Endodermal cell (in vitro differentiated cells): ENCODE measurements at regions not wholly inside any gene's neighbourhood (a gene's known extent, or its start where the extent isn't known, plus 50 kb on each side); places are given as distances from the start of the nearest gene placed in this dataset.
"Not testable (repeated sequence)": the region's sequence is repeated elsewhere in the genome, so short reads cannot be mapped to it uniquely, and the experiment has no call there.

Experiments used
- DNase-seq: peaks from one replicate; pipeline ENCODE4 v3.0.0-alpha.2; 2017
- H3K27ac ChIP-seq: 2 replicates; pipeline ENCODE4 v1.5.1; 2013; ENCODE audit warnings: mild to moderate bottlenecking, low read depth, low read length, moderate library complexity
- H3K27me3 ChIP-seq: 2 replicates; pipeline ENCODE4 v1.6.1; 2013; ENCODE audit warnings: mild to moderate bottlenecking, low read length, moderate library complexity; ENCODE audit not compliant: insufficient read depth, control insufficient read depth, poor library complexity, severe bottlenecking
- H3K36me3 ChIP-seq: 2 replicates; pipeline ENCODE4 v1.7.0; 2013; ENCODE audit warnings: mild to moderate bottlenecking, low read length, moderate library complexity; ENCODE audit not compliant: control insufficient read depth, insufficient read depth
- H3K4me1 ChIP-seq: one replicate; pipeline ENCODE4 v1.7.0; 2013; ENCODE audit warnings: low read length; ENCODE audit not compliant: control insufficient read depth, insufficient read depth
- H3K4me3 ChIP-seq: 2 replicates; pipeline ENCODE4 v1.5.1; 2013; ENCODE audit warnings: mild to moderate bottlenecking, low read length, moderate library complexity
- H3K9ac ChIP-seq: 2 replicates; pipeline ENCODE4 v1.6.1; 2013; ENCODE audit warnings: mild to moderate bottlenecking, low read length, moderate library complexity; ENCODE audit not compliant: poor library complexity, severe bottlenecking; ENCODE audit errors: extremely low read depth
- H3K9me3 ChIP-seq: 2 replicates; pipeline ENCODE4 v1.6.1; 2013; ENCODE audit warnings: mild to moderate bottlenecking, low read length, moderate library complexity; ENCODE audit not compliant: control insufficient read depth
- H3K27ac Mint-ChIP-seq: 2 replicates; pipeline ENCODE4 v1.8.0; 2020; ENCODE audit warnings: mixed read lengths
- H3K27me3 Mint-ChIP-seq: 2 replicates; pipeline ENCODE4 v1.8.0; 2021; ENCODE audit warnings: mild to moderate bottlenecking, mixed read lengths; ENCODE audit not compliant: insufficient read depth
- H3K36me3 Mint-ChIP-seq: 2 replicates; pipeline ENCODE4 v1.8.0; 2020; ENCODE audit warnings: low read depth, mixed read lengths
- H3K4me1 Mint-ChIP-seq: 2 replicates; pipeline ENCODE4 v1.8.0; 2020; ENCODE audit warnings: mixed read lengths
- H3K4me3 Mint-ChIP-seq: 2 replicates; pipeline ENCODE4 v1.8.0; 2020; ENCODE audit warnings: mild to moderate bottlenecking, moderate library complexity, mixed read lengths
- H3K9me3 Mint-ChIP-seq: 2 replicates; pipeline ENCODE4 v1.8.0; 2020; ENCODE audit warnings: mild to moderate bottlenecking, mixed read lengths
- CTCF ChIP-seq: fragments of 200-600 bp; sonication (generic); conservative IDR thresholded peaks from 2 replicates; pipeline ENCODE4 v1.5.0; 2021; ENCODE audit warnings: antibody characterized with exemption, mild to moderate bottlenecking
- WGBS, 2 experiments: methylation state at CpG; one replicate each; pipeline versions ENCODE4 v1.1.5 to v1.1.7; 2013; ENCODE audit warnings: missing lambda C conversion rate in 2 of 2, mixed read lengths in 1 of 2; ENCODE audit not compliant: insufficient coverage in 1 of 2, insufficient read length in 1 of 2; 5-methylcytosine and 5-hydroxymethylcytosine counted together

GRCh38 chr7:68783684-68784083 is 814.6 kb upstream of the AUTS2 start:
- no peak for TF ChIP-seq CTCF
- H3K4me3 ChIP-seq, result no peak overlapping the region
- Mint-ChIP-seq H3K27me3 (peaks cover 4% of the 10 kb centered on the region), H3K4me3 (no peak overlapping the region), H3K36me3 (no peaks in the 10 kb centered on the region), H3K4me1 (peaks cover 21% of the 10 kb centered on the region), H3K9me3 (no peaks in the 10 kb centered on the region), H3K27ac (no peak overlapping the region)
- H3K36me3 ChIP-seq, result no peaks in the 10 kb centered on the region
- no peak for DNase-seq
- no peaks in the 10 kb centered on the region for H3K9me3 ChIP-seq
- H3K27me3 ChIP-seq, result no peaks in the 10 kb centered on the region
- WGBS, 2 experiments, result 71 to 79% methylated on average over 2 to 3 of the region's 3 CpGs
- H3K9ac ChIP-seq, result no peak overlapping the region
- no peak overlapping the region for H3K27ac ChIP-seq
- H3K4me1 ChIP-seq, result peaks cover 5% of the 10 kb centered on the region

- 83 to 93% methylated on average over 1 to 3 of the region's 3 CpGs for WGBS, 2 experiments
- Mint-ChIP-seq H3K4me3 (no peak overlapping the region), H3K27me3 (peaks cover 6% of the 10 kb centered on the region), H3K27ac (no peak overlapping the region), H3K36me3 (no peaks in the 10 kb centered on the region), H3K9me3 (no peaks in the 10 kb centered on the region), H3K4me1 (peaks cover 27% of the 10 kb centered on the region)
- Histone ChIP-seq H3K4me3 (no peak overlapping the region), H3K36me3 (no peaks in the 10 kb centered on the region), H3K9ac (no peak overlapping the region), H3K27me3 (no peaks in the 10 kb centered on the region), H3K27ac (no peak overlapping the region), H3K9me3 (no peaks in the 10 kb centered on the region), H3K4me1 (peaks cover 5% of the 10 kb centered on the region)
- no peak for DNase-seq
- TF ChIP-seq CTCF, result no peak
Measured at GRCh38 chr7:68785036-68785435, 813.2 kb upstream of the AUTS2 start.

GRCh38 chr7:68787566-68787965 is 810.7 kb upstream of the AUTS2 start:
- no peak overlapping the region for H3K4me3 ChIP-seq
- H3K4me1 Mint-ChIP-seq, result peaks cover 30% of the 10 kb centered on the region
- H3K27me3 Mint-ChIP-seq, result peaks cover 6% of the 10 kb centered on the region
- H3K4me1 ChIP-seq, result peaks cover 5% of the 10 kb centered on the region
- no peaks in the 10 kb centered on the region for H3K36me3 ChIP-seq
- no peak for DNase-seq
- H3K27me3 ChIP-seq, result no peaks in the 10 kb centered on the region
- H3K9me3 Mint-ChIP-seq, result peaks cover 2% of the 10 kb centered on the region
- H3K27ac ChIP-seq, result no peak overlapping the region
- H3K36me3 Mint-ChIP-seq, result no peaks in the 10 kb centered on the region
- 51 to 70% methylated on average over 5 of the region's 5 CpGs for WGBS, 2 experiments
- H3K9me3 ChIP-seq, result no peaks in the 10 kb centered on the region
- H3K27ac Mint-ChIP-seq, result no peak overlapping the region
- H3K4me3 Mint-ChIP-seq, result no peak overlapping the region
- H3K9ac ChIP-seq, result no peak overlapping the region
- no peak for TF ChIP-seq CTCF

- 100% methylated on average over 2 of the region's 2 CpGs; no CpG with 5 or more reads in 1 of the 2 experiments for WGBS, 2 experiments
Measured at GRCh38 chr7:68788529-68788928, 809.7 kb upstream of the AUTS2 start.

More at GRCh38 chr7:68788529-68788928, 809.7 kb upstream of the AUTS2 start:
- H3K36me3 Mint-ChIP-seq, H3K4me1 ChIP-seq, H3K9me3 Mint-ChIP-seq, H3K4me3 ChIP-seq, H3K9me3 ChIP-seq, H3K36me3 ChIP-seq, H3K27me3 Mint-ChIP-seq, H3K27me3 ChIP-seq, H3K4me3 Mint-ChIP-seq, DNase-seq, H3K9ac ChIP-seq, H3K27ac ChIP-seq, H3K27ac Mint-ChIP-seq: not testable (repeated sequence)
- H3K4me1 Mint-ChIP-seq, result peaks cover 29% of the 10 kb centered on the region
